ENCODE measurements at regions not wholly inside any gene's neighbourhood (a gene's known extent, or its start where the extent isn't known, plus 50 kb on each side); places are given as distances from the start of the nearest gene placed in this dataset.

GRCh38 chr5:74477761-74478160, 162.8 kb downstream of the ENC1 start:
- ATAC-seq (ENCODE audit: insufficient number of reproducible peaks, low FRiP score, low read depth), result no peak

GRCh38 chr5:74476819-74477453, 163.6 kb downstream of the ENC1 start:
- Histone ChIP-seq H3K4me1 (ENCODE audit: control insufficient read depth in 1 of 2, low read depth in 2 of 2) (no peaks in the 10 kb centered on the region), H3K27ac (no peak overlapping the region), H3K27me3 (replicated peaks; ENCODE audit: insufficient read depth) (no peaks in the 10 kb centered on the region), H3K9me3 (no peaks in the 10 kb centered on the region), H3K36me3 (no peaks in the 10 kb centered on the region), H3K4me3 (no peak overlapping the region)
- no peak for TF ChIP-seq CTCF (IDR thresholded peaks at IDR 0.05)
- ATAC-seq (ENCODE audit: insufficient number of reproducible peaks, low FRiP score, low read depth) (no peak), DNase-seq (ENCODE audit: low spot score) (no peak)

More at GRCh38 chr5:74477761-74478160, 162.8 kb downstream of the ENC1 start:
- no peak overlapping the region for H3K4me3 ChIP-seq
- TF ChIP-seq CTCF (IDR thresholded peaks at IDR 0.05), result no peak
- no peaks in the 10 kb centered on the region for H3K36me3 ChIP-seq
- H3K4me1 ChIP-seq (ENCODE audit: control insufficient read depth in 1 of 2, low read depth in 2 of 2), result no peaks in the 10 kb centered on the region
- no peaks in the 10 kb centered on the region for H3K27me3 ChIP-seq (replicated peaks; ENCODE audit: insufficient read depth)
- H3K9me3 ChIP-seq, result no peaks in the 10 kb centered on the region
- no peak for DNase-seq (ENCODE audit: low spot score)
- H3K27ac ChIP-seq, result no peak overlapping the region

DNA sequence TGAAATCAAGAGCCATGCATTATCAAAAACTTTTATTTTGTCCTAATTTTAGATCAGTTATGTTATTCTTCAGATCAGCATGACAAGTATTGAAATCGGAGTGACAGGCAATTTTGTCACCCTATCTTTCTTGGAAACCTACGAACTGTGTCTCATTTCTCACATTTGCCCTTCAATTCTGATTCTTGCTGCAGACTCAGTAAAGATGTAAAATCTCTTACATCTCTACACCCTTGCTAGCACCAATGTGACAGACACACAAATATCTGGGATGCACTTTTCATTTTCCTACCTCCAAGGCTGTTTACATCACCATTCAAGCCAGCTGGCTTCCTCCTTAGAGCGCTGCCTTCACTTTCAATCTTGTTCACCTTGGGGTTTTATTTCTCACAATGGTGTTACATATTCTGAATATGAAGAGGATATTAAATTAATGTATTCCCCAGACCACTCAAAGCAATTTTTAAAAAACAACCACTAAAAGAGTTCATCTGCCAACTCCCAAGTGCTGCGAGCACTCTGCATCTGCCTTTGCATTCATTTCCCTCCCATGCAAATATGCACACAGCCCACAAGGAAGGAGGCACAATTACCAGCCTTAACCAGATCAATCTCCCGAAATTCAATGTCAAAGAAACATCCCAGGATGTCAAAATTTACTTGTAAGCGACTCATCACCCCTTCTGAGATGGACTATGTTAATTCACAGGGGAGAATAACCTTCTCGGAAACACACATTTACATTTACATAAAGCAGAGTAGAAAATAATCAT, 164.3 kb downstream of the ENC1 start:
- Histone ChIP-seq H3K36me3 (no peaks in the 10 kb centered on the region), H3K4me1 (ENCODE audit: control insufficient read depth in 1 of 2, low read depth in 2 of 2) (no peaks in the 10 kb centered on the region), H3K27ac (no peak overlapping the region), H3K4me3 (no peak overlapping the region), H3K9me3 (no peaks in the 10 kb centered on the region), H3K27me3 (replicated peaks; ENCODE audit: insufficient read depth) (no peaks in the 10 kb centered on the region)
- no peak for TF ChIP-seq CTCF (IDR thresholded peaks at IDR 0.05)
- ATAC-seq (ENCODE audit: insufficient number of reproducible peaks, low FRiP score, low read depth) (no peak), DNase-seq (ENCODE audit: low spot score) (no peak)

DNA sequence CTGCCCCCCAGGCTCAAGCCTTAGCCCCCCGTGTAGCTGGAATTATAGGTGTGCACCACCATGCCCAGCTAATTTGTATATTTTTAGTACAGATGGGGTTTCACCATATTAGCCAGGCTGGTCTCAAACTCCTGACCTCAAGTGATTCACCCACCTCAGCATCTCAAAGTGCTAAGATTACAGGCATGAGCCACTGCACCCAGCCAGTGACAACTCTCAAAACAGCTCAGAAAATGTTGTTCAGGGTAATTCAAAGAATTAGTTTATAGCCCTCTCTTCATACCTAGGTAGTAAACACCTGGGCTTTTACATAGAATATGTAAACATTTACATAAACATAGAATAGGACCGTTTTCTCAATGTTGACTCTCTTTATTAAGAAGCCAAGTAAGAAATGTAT, 168.7 kb downstream of the ENC1 start:
- H3K27ac ChIP-seq, result no peak overlapping the region
- no peak for TF ChIP-seq CTCF (IDR thresholded peaks at IDR 0.05)

DNA sequence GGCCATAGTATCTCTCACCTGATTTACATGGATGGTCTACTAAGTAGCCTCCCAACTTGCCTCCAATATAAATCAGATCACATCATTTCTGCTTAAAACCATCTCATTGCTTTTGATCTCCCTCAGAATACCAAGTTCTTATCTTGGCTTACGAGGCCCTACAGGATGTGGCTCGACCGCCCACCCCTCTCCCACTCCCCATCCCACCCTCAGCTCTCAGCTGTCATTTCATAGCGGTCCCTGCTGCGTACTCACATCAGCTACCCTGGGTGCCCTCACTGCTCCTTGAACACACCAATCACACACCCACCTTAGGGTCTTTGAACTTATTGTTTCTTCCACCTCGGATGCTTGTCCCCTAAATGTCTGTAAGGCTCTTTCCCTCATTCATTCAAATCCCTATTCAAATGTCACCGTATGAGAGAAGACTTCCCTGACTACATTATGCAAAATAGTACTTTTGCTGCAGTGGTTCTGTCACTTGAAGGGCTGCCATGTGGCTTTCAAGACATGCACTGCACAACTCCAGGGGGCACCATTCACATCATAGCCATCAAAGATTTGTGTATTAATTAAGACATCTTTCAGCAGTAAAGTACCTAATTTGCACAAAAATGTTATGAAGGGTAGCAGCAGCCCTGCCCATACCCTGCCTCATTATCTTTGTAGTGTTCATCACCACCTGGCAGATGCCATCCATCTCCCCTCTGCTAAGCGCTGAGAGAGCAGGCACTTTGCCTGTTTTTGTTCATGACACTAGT, 171.1 kb downstream of the ENC1 start:
- no peaks in the 10 kb centered on the region for H3K4me1 ChIP-seq (ENCODE audit: control insufficient read depth in 1 of 2, low read depth in 2 of 2)
- no peak for DNase-seq (ENCODE audit: low spot score)
- TF ChIP-seq CTCF (IDR thresholded peaks at IDR 0.05), result no peak
- no peaks in the 10 kb centered on the region for H3K27me3 ChIP-seq (replicated peaks; ENCODE audit: insufficient read depth)
- no peaks in the 10 kb centered on the region for H3K36me3 ChIP-seq
- ATAC-seq (ENCODE audit: insufficient number of reproducible peaks, low FRiP score, low read depth), result no peak
- no peaks in the 10 kb centered on the region for H3K9me3 ChIP-seq
- H3K27ac ChIP-seq, result no peak overlapping the region
- no peak overlapping the region for H3K4me3 ChIP-seq

More for the DNA sequence above, 168.7 kb downstream of the ENC1 start:
- Histone ChIP-seq H3K27me3 (replicated peaks; ENCODE audit: insufficient read depth) (no peaks in the 10 kb centered on the region), H3K9me3 (no peaks in the 10 kb centered on the region), H3K36me3 (no peaks in the 10 kb centered on the region), H3K4me3 (no peak overlapping the region), H3K4me1 (ENCODE audit: control insufficient read depth in 1 of 2, low read depth in 2 of 2) (no peaks in the 10 kb centered on the region)
- DNase-seq (ENCODE audit: low spot score), result no peak
- no peak for ATAC-seq (ENCODE audit: insufficient number of reproducible peaks, low FRiP score, low read depth)

Data from thoracic aorta (tissue), 2 donors.